ENCODE measurements at regions not wholly inside any gene's neighbourhood (a gene's known extent, or its start where the extent isn't known, plus 50 kb on each side); places are given as distances from the start of the nearest gene placed in this dataset.

DNA sequence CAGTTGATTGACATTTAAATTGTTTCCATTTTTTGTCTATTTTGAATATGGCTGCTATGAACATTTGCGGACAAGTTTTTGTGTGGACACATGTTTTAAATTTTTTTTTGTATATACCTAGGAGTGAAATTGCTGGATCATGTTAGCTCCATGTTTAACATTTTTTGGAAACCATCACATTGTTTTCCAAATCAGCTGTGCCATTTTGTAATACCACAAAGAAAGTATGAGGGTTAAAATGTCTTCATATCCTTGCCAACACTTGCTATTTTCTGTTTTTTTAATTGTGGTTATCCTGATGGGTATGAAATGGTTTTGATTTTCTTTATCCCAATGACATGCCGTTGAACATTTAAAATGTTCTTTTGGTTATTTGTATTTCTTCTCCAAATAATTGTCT is 52.1 kb downstream of the CARTPT start:
- H3F3A ChIP-seq (ENCODE audit: insufficient read depth): no peaks in the 10 kb centered on the region
- no peak overlapping the region for H3K4me3 ChIP-seq
- no peak overlapping the region for H2AFZ ChIP-seq
- H4K20me1 ChIP-seq (ENCODE audit: insufficient read depth): no peaks in the 10 kb centered on the region
- no peak for DNase-seq
- no peaks in the 10 kb centered on the region for H3K79me2 ChIP-seq (ENCODE audit: insufficient read depth)
- in situ Hi-C loops (cut with MboI): no loop called here
- H3K27me3 ChIP-seq (replicated peaks; ENCODE audit: insufficient read depth): peaks cover 4% of the 10 kb centered on the region; the same call in 1 of the 2 replicates
- TF ChIP-seq EZH2phosphoT487 (IDR thresholded peaks at IDR 0.05; ENCODE audit: insufficient read depth, low read depth): no peak
- TF ChIP-seq EZH2 (IDR thresholded peaks at IDR 0.05; ENCODE audit: insufficient read depth, poor library complexity, severe bottlenecking): no peak
- 49 to 52% methylated on average over 2 of the region's 2 CpGs for WGBS, 2 experiments (ENCODE audit: low coverage in 1 of 2, low lambda C conversion rate in 2 of 2, missing lambda C conversion rate in 2 of 2)
- no peaks in the 10 kb centered on the region for H3K9me3 ChIP-seq (ENCODE audit: low read depth)
- H3K27ac ChIP-seq: no peak overlapping the region
- no peak overlapping the region for H3K9ac ChIP-seq
- no peaks in the 10 kb centered on the region for H3K9me2 ChIP-seq (ENCODE audit: insufficient read depth)
- no peaks in the 10 kb centered on the region for H3K36me3 ChIP-seq (ENCODE audit: low read depth)
- H3K4me2 ChIP-seq (ENCODE audit: unreplicated experiment): no peak overlapping the region
- H3K4me1 ChIP-seq (ENCODE audit: insufficient read depth): 0 out of 2 replicates have a peak, but pooled peaks cover 7% of the 10 kb centered on the region

DNA sequence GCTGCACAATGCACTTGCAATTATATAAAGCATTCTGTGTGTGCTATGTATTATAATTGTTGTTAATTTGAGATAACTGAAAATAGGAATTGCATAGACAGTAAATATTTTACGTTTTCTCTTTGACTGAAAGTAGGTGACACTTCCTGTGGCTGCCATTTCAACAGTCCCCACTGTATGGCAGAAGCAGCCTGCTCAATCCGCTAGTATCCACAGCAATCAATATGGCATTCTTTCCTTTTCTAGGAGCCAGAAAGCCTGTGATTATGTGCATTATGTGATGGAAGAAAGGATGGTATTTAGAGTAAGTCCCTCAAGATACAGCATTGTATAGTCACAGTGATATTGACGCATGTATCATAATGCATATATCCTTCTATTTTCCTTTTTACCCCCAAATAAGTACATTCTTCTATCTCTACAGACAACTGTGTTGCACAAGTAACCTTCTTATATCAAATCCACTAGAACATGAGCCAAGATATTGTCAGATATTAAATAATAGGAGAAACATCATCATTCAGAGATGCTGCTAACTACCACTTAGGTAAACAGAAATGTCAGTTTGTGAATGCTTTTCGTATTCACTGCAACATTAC is 59.7 kb downstream of the CARTPT start:
- Histone ChIP-seq H3K9me3 (ENCODE audit: low read depth) (no peaks in the 10 kb centered on the region), H3K9ac (no peak overlapping the region), H4K20me1 (ENCODE audit: insufficient read depth) (no peaks in the 10 kb centered on the region), H3K4me1 (ENCODE audit: insufficient read depth) (0 out of 2 replicates have a peak, but pooled peaks cover 3% of the 10 kb centered on the region), H3F3A (ENCODE audit: insufficient read depth) (no peaks in the 10 kb centered on the region), H2AFZ (no peak overlapping the region), H3K27ac (no peak overlapping the region), H3K4me2 (ENCODE audit: unreplicated experiment) (no peak overlapping the region), H3K36me3 (ENCODE audit: low read depth) (no peaks in the 10 kb centered on the region), H3K27me3 (replicated peaks; ENCODE audit: insufficient read depth) (no peaks in the 10 kb centered on the region; the same call in 1 of the 2 replicates), H3K9me2 (ENCODE audit: insufficient read depth) (no peaks in the 10 kb centered on the region), H3K79me2 (ENCODE audit: insufficient read depth) (no peaks in the 10 kb centered on the region), H3K4me3 (no peak overlapping the region)
- WGBS, 2 experiments (ENCODE audit: low coverage in 1 of 2, low lambda C conversion rate in 2 of 2, missing lambda C conversion rate in 2 of 2): 76 to 77% methylated on average over 4 of the region's 4 CpGs
- DNase-seq: peak; percentile 28
- TF ChIP-seq EZH2phosphoT487 (IDR thresholded peaks at IDR 0.05; ENCODE audit: insufficient read depth, low read depth): no peak
- no peak for TF ChIP-seq EZH2 (IDR thresholded peaks at IDR 0.05; ENCODE audit: insufficient read depth, poor library complexity, severe bottlenecking)
- in situ Hi-C loops (cut with MboI): loop anchor here (25.0 kb wide), 1 partner anchor 334 kb away; the partner anchor contains the start of gene MAP1B

DNA sequence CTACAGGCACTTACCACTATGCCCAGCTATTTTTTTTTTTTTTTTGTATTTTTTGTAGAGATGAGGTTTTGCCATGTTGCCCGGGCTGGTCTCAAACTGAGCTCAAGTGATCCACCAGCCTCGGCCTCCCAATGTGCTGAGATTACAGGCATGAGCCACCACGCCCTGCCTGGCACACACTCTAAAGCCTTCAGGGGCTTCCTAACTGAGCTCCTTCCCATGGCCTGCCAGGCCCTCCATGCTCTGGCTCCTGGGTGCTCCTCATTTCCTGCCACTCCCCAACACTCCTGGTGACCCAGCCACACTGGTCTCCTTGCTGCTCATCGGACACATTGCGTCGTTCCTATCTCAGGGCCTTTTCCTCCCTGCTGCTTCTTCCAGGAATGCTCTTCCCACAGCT is 61.5 kb downstream of the CARTPT start:
- H2AFZ ChIP-seq: no peak overlapping the region
- H3K4me3 ChIP-seq: no peak overlapping the region
- H3K9me3 ChIP-seq (ENCODE audit: low read depth): no peaks in the 10 kb centered on the region
- TF ChIP-seq EZH2phosphoT487 (IDR thresholded peaks at IDR 0.05; ENCODE audit: insufficient read depth, low read depth): no peak
- TF ChIP-seq EZH2 (IDR thresholded peaks at IDR 0.05; ENCODE audit: insufficient read depth, poor library complexity, severe bottlenecking): no peak
- H3K36me3 ChIP-seq (ENCODE audit: low read depth): no peaks in the 10 kb centered on the region
- in situ Hi-C loops (cut with MboI): loop anchor here (10.0 to 25.0 kb wide), 2 partner anchors 332 to 524 kb away; partner anchors contain the start of gene MAP1B
- no peak overlapping the region for H3K4me2 ChIP-seq (ENCODE audit: unreplicated experiment)
- H3K9ac ChIP-seq: no peak overlapping the region
- no peaks in the 10 kb centered on the region for H3F3A ChIP-seq (ENCODE audit: insufficient read depth)
- H3K79me2 ChIP-seq (ENCODE audit: insufficient read depth): no peaks in the 10 kb centered on the region
- H3K27ac ChIP-seq: no peak overlapping the region
- H4K20me1 ChIP-seq (ENCODE audit: insufficient read depth): no peaks in the 10 kb centered on the region
- 0 out of 2 replicates have a peak, but pooled peaks cover 3% of the 10 kb centered on the region for H3K4me1 ChIP-seq (ENCODE audit: insufficient read depth)
- H3K9me2 ChIP-seq (ENCODE audit: insufficient read depth): no peaks in the 10 kb centered on the region
- H3K27me3 ChIP-seq (replicated peaks; ENCODE audit: insufficient read depth): no peaks in the 10 kb centered on the region; the same call in 1 of the 2 replicates
- no peak for DNase-seq
- 89 to 100% methylated on average over 6 of the region's 6 CpGs for WGBS, 2 experiments (ENCODE audit: low coverage in 1 of 2, low lambda C conversion rate in 2 of 2, missing lambda C conversion rate in 2 of 2)

DNA sequence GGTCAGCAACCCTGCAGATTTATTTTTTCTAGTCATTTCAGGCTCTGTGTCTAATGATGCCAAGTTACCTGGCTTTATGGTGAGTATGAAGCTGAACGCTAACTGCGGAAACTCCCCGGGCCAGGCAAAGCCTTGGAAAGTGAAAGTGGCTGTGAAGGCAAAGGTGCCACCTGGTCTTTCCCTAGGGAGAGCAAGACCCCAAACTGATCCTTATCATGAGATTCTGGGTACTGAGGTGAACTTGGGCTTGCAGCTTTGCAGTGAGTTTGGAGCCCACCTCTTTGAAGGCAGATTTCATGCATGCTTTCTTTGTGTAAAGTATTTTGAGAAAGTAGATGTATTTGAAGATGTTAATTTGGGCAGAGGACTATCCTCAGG is 63.3 kb downstream of the CARTPT start:
- 96 to 100% methylated on average over 3 of the region's 3 CpGs for WGBS, 2 experiments (ENCODE audit: low coverage in 1 of 2, low lambda C conversion rate in 2 of 2, missing lambda C conversion rate in 2 of 2)
- H3K4me1 ChIP-seq (ENCODE audit: insufficient read depth): 0 out of 2 replicates have a peak, but pooled peaks cover 3% of the 10 kb centered on the region
- TF ChIP-seq EZH2 (IDR thresholded peaks at IDR 0.05; ENCODE audit: insufficient read depth, poor library complexity, severe bottlenecking) (no peak), EZH2phosphoT487 (IDR thresholded peaks at IDR 0.05; ENCODE audit: insufficient read depth, low read depth) (no peak)
- H3K79me2 ChIP-seq (ENCODE audit: insufficient read depth): no peaks in the 10 kb centered on the region
- no peak overlapping the region for H3K27ac ChIP-seq
- no peaks in the 10 kb centered on the region for H3F3A ChIP-seq (ENCODE audit: insufficient read depth)
- DNase-seq: no peak
- no peaks in the 10 kb centered on the region for H4K20me1 ChIP-seq (ENCODE audit: insufficient read depth)
- in situ Hi-C loops (cut with MboI): loop anchor here (10.0 to 25.0 kb wide), 2 partner anchors 330 to 522 kb away; partner anchors contain the start of gene MAP1B
- H3K9me2 ChIP-seq (ENCODE audit: insufficient read depth): no peaks in the 10 kb centered on the region
- H3K36me3 ChIP-seq (ENCODE audit: low read depth): no peaks in the 10 kb centered on the region
- no peaks in the 10 kb centered on the region for H3K27me3 ChIP-seq (replicated peaks; ENCODE audit: insufficient read depth)
- no peak overlapping the region for H3K9ac ChIP-seq
- no peak overlapping the region; the same call in 1 of the 2 replicates for H3K4me3 ChIP-seq
- peak overlapping the region; percentile 84 for H2AFZ ChIP-seq
- H3K9me3 ChIP-seq (ENCODE audit: low read depth): no peaks in the 10 kb centered on the region
- no peak overlapping the region for H3K4me2 ChIP-seq (ENCODE audit: unreplicated experiment)
